Transverse colon (tissue), 4 donors: ENCODE measurements at regions not wholly inside any gene's neighbourhood (a gene's known extent, or its start where the extent isn't known, plus 50 kb on each side); places are given as distances from the start of the nearest gene placed in this dataset.

Source experiments
- DNase-seq: peaks from one replicate; pipeline ENCODE4 v3.0.0-alpha.2; 2019
- H3K27ac ChIP-seq, 4 donors: fragments of 200-600 bp; sonication (generic); 2 replicates each; pipeline ENCODE4 v1.5.1; 2016 to 2018; ENCODE audit warnings: inconsistent platforms in 4 of 4
- H3K27me3 ChIP-seq: fragments of 200-600 bp; sonication (generic); 2 replicates; pipeline ENCODE4 v1.5.1; 2017; ENCODE audit warnings: inconsistent platforms
- H3K36me3 ChIP-seq, 4 donors: fragments of 200-600 bp; sonication (generic); 2 replicates each; pipeline ENCODE4 v1.5.1; 2017 to 2019; ENCODE audit warnings: inconsistent platforms in 4 of 4
- H3K4me1 ChIP-seq, 4 donors: fragments of 200-600 bp; sonication (generic); 2 replicates each; pipeline ENCODE4 v1.5.1; 2017 to 2020; ENCODE audit warnings: inconsistent platforms in 4 of 4
- H3K4me3 ChIP-seq, 4 donors: fragments of 200-600 bp; sonication (generic); 1 replicate in 1 of 4; 2 replicates in 3 of 4; pipeline versions ENCODE4 v1.5.1 to v1.6.1; 2017 to 2019; ENCODE audit warnings: inconsistent platforms in 4 of 4
- H3K9me3 ChIP-seq, 2 donors: fragments of 200-600 bp; sonication (generic); 2 replicates each; pipeline ENCODE4 v1.5.1; 2017 to 2019; ENCODE audit warnings: inconsistent platforms in 2 of 2
- CTCF ChIP-seq, 5 experiments: fragments of 200-600 bp in 3 of 5; fragments of 450-650 bp in 2 of 5; sonication (generic) in 3 of 5; IDR thresholded peaks; 1 replicate in 2 of 5; 2 replicates in 3 of 5; pipeline ENCODE4 v1.5.1; 2016 to 2017; ENCODE audit warnings: antibody characterized with exemption in 5 of 5, inconsistent platforms in 3 of 5, mild to moderate bottlenecking in 2 of 5, moderate library complexity in 1 of 5
- EP300 ChIP-seq: sonication (generic); formaldehyde crosslinking; IDR thresholded peaks from one replicate; pipeline ENCODE4 v1.6.1; 2017; ENCODE audit warnings: antibody characterized with exemption, low read depth
- POLR2A ChIP-seq: fragments of 450-650 bp; IDR thresholded peaks from one replicate; pipeline ENCODE4 v1.6.1; 2016; ENCODE audit warnings: antibody characterized with exemption, mild to moderate bottlenecking, moderate library complexity
- POLR2AphosphoS5 ChIP-seq, 3 donors: sonication (generic); formaldehyde crosslinking; IDR thresholded peaks; one replicate each; pipeline ENCODE4 v1.6.1; 2016; ENCODE audit warnings: antibody characterized with exemption in 3 of 3
- WGBS, 2 donors: methylation state at CpG; one replicate each; pipeline ENCODE4 v1.1.5; 2018; ENCODE audit warnings: low coverage in 1 of 2; 5-methylcytosine and 5-hydroxymethylcytosine counted together
- in situ Hi-C, 4 donors: fragments of 200-750 bp; cut with MboI; loops; one replicate each; pipeline versions ENCODE4 v1.15.0 to v1.15.1; 2017; ENCODE audit warnings: low sequenced_read_pairs in 3 of 4, low pct_ligation_motif_present in 1 of 4, low pct_unique_long_range_greater_than_20kb in 1 of 4
- intact Hi-C: fragments of 100-400 bp; cut with DNase I; formaldehyde crosslinking; loops from one replicate; pipeline ENCODE4 v1.15.1; 2023; ENCODE audit warnings: low total_unique reads

- no peaks in the 10 kb centered on the region for H3K9me3 ChIP-seq
- H3K4me3 ChIP-seq = no peak overlapping the region
- no peak for TF ChIP-seq EP300
- TF ChIP-seq POLR2A = no peak
- TF ChIP-seq POLR2AphosphoS5 (IDR thresholded peaks at IDR 0.05) = no peak
- no peak for TF ChIP-seq CTCF (IDR thresholded peaks at IDR 0.05)
- intact Hi-C loops = no loop called here
- no peaks in the 10 kb centered on the region for H3K27me3 ChIP-seq
- DNase-seq = no peak
- 50 to 76% methylated on average over 1 to 3 of the region's 3 CpGs for WGBS, 2 donors
- H3K27ac ChIP-seq = no peak overlapping the region
- in situ Hi-C loops = no loop called here
- no peaks in the 10 kb centered on the region for H3K36me3 ChIP-seq
- H3K4me1 ChIP-seq = no peaks in the 10 kb centered on the region
These were observed 215.9 kb upstream of the TCF21 start for GRCh38 chr6:133673056-133673455.

GRCh38 chr6:133674661-133675060 lies 214.3 kb upstream of the TCF21 start:
- Histone ChIP-seq H3K4me3 (no peak overlapping the region), H3K36me3 (no peaks in the 10 kb centered on the region), H3K27ac (no peak overlapping the region), H3K9me3 (no peaks in the 10 kb centered on the region), H3K4me1 (no peaks in the 10 kb centered on the region), H3K27me3 (no peaks in the 10 kb centered on the region)
- no peak for DNase-seq
- in situ Hi-C loops = no loop called here
- TF ChIP-seq POLR2AphosphoS5 (IDR thresholded peaks at IDR 0.05) (no peak), POLR2A (no peak), EP300 (no peak), CTCF (IDR thresholded peaks at IDR 0.05) (no peak)
- WGBS, 2 donors = 47 to 63% methylated on average over 1 of the region's 1 CpG
- intact Hi-C loops = no loop called here

- Histone ChIP-seq H3K4me1 (peaks cover 0 to 6% (median 2%) of the 10 kb centered on the region in 4 donors), H3K27me3 (no peaks in the 10 kb centered on the region), H3K36me3 (no peaks in the 10 kb centered on the region), H3K4me3 (no peak overlapping the region), H3K9me3 (no peaks in the 10 kb centered on the region), H3K27ac (no peak overlapping the region)
- DNase-seq = no peak
- in situ Hi-C loops (no loop called here), intact Hi-C loops (no loop called here)
- no peak for TF ChIP-seq POLR2AphosphoS5 (IDR thresholded peaks at IDR 0.05)
- no peak for TF ChIP-seq CTCF (IDR thresholded peaks at IDR 0.05)
- TF ChIP-seq POLR2A = no peak
- TF ChIP-seq EP300 = no peak
- WGBS, 2 donors = 86 to 89% methylated on average over 1 to 2 of the region's 2 CpGs
These were observed 207.9 kb upstream of the TCF21 start for GRCh38 chr6:133680994-133681393.

GRCh38 chr6:133681891-133682290 lies 207.0 kb upstream of the TCF21 start:
- Histone ChIP-seq H3K27ac (no peak overlapping the region), H3K27me3 (no peaks in the 10 kb centered on the region), H3K4me1 (peaks cover 0 to 6% (median 2%) of the 10 kb centered on the region in 4 donors), H3K36me3 (no peaks in the 10 kb centered on the region), H3K9me3 (no peaks in the 10 kb centered on the region), H3K4me3 (no peak overlapping the region)
- WGBS, 2 donors = 17 to 21% methylated on average over 2 of the region's 2 CpGs
- DNase-seq = no peak
- intact Hi-C loops = no loop called here
- in situ Hi-C loops = no loop called here
- TF ChIP-seq POLR2AphosphoS5 (IDR thresholded peaks at IDR 0.05) (no peak), EP300 (no peak), POLR2A (no peak), CTCF (IDR thresholded peaks at IDR 0.05) (no peak)
